HepG2 (cell line): ENCODE measurements at regions not wholly inside any gene's neighbourhood (a gene's known extent, or its start where the extent isn't known, plus 50 kb on each side); places are given as distances from the start of the nearest gene placed in this dataset.

ENCODE experiments used
- ATAC-seq: fragments of 200-7000 bp; cut with Tn5 transposase; 3 replicates; pipeline ENCODE4 v1.9.1; 2020; ENCODE audit warnings: mild to moderate bottlenecking, moderate library complexity
- BruUV-seq: library from RNA; stranded (reverse); fragments of 400-500 nt; replicated peaks from 2 replicates; lab custom pipeline; 2021; lab: Mats Ljungman, UMichigan
- CTCF ChIA-PET: fragments of 300-600 bp; formaldehyde crosslinking; extraction: SDS; loops from one replicate; lab custom pipeline; 2021; ENCODE audit warnings: low total read pairs, inconsistent platforms, low intra/inter-chr PET ratio; lab: Yijun Ruan, JAX
- POLR2A ChIA-PET: fragments of 350-600 bp; sonication (Branson Sonifier 250); formaldehyde crosslinking; loops from one replicate; lab custom pipeline; 2020; ENCODE audit warnings: antibody characterized with exemption, inconsistent platforms; lab: Yijun Ruan, JAX
- DNase-seq: peaks from one replicate; pipeline ENCODE4 v3.0.0-alpha.2; 2015; ENCODE audit warnings: low spot score
- FAIRE-seq: peaks from 3 replicates; lab custom pipeline; 2011; peaks lifted over from hg19 to GRCh38; lab: Jason Lieb, UNC
- H2AFZ ChIP-seq: one replicate; pipeline ENCODE4 v1.6.1; 2011; ENCODE audit warnings: low read length, inconsistent platforms
- H3K27ac ChIP-seq: fragments of 300-600 bp; 3 replicates; pipeline ENCODE4 v1.8.0; 2011; ENCODE audit warnings: mixed run types, mild to moderate bottlenecking, mixed read lengths, low read length, inconsistent platforms; ENCODE audit not compliant: insufficient read depth; ENCODE audit errors: extremely low read length
- H3K27me3 ChIP-seq, 2 experiments: fragments of 200-600 bp in 1 of 2; 2 replicates in 1 of 2; 3 replicates in 1 of 2; pipeline versions ENCODE4 v1.6.0 to v1.8.0; 2011; ENCODE audit warnings: low read length in 2 of 2, mild to moderate bottlenecking in 2 of 2, moderate library complexity in 2 of 2, inconsistent platforms in 1 of 2; ENCODE audit not compliant: insufficient read depth in 2 of 2, control insufficient read depth in 1 of 2
- H3K36me3 ChIP-seq, 2 experiments: fragments of 200-600 bp in 1 of 2; replicated peaks in 1 of 2; 2 replicates in 1 of 2; 3 replicates in 1 of 2; pipeline versions ENCODE4 v1.5.1 to v1.8.0; 2011; ENCODE audit warnings: low read length in 2 of 2, inconsistent platforms in 1 of 2; ENCODE audit not compliant: insufficient read depth in 2 of 2, control insufficient read depth in 1 of 2
- H3K4me1 ChIP-seq: 2 replicates; pipeline ENCODE4 v1.5.1; 2012; ENCODE audit warnings: low read length, inconsistent platforms; ENCODE audit not compliant: insufficient read depth
- H3K4me2 ChIP-seq: 2 replicates; pipeline ENCODE4 v1.6.0; 2011; ENCODE audit warnings: low read depth, low read length, inconsistent platforms
- H3K4me3 ChIP-seq, 3 experiments: fragments of 200-600 bp in 1 of 3; sonication (generic), shearing (Covaris generic) in 1 of 3; replicated peaks in 1 of 3; 2 replicates each; pipeline ENCODE4 v1.5.1; 2011 to 2016; ENCODE audit warnings: low read length in 3 of 3, inconsistent platforms in 2 of 3, low read depth in 2 of 3, mild to moderate bottlenecking in 2 of 3, control low read depth in 1 of 3, mixed read lengths in 1 of 3; ENCODE audit not compliant: insufficient read depth in 1 of 3
- H3K79me2 ChIP-seq: one replicate; pipeline ENCODE4 v1.6.1; 2011; ENCODE audit warnings: low read length, inconsistent platforms; ENCODE audit not compliant: insufficient read depth
- H3K9ac ChIP-seq: 2 replicates; pipeline ENCODE4 v1.6.0; 2011; ENCODE audit warnings: mild to moderate bottlenecking, low read depth, low read length, inconsistent platforms; ENCODE audit not compliant: insufficient read depth
- H3K9me3 ChIP-seq: 2 replicates; pipeline ENCODE4 v1.5.1; 2012; ENCODE audit warnings: mild to moderate bottlenecking, low read length
- H4K20me1 ChIP-seq: 2 replicates; pipeline ENCODE4 v1.6.0; 2011; ENCODE audit warnings: inconsistent platforms, mild to moderate bottlenecking, low read length, moderate library complexity; ENCODE audit not compliant: insufficient read depth
- ARNTL ChIP-seq: sonication (generic); formaldehyde crosslinking; IDR thresholded peaks from 2 replicates; pipeline ENCODE4 v1.4.0; 2020; ENCODE audit warnings: mild to moderate bottlenecking, missing genetic modification reagents
- ATF6 ChIP-seq: sonication (generic); formaldehyde crosslinking; conservative IDR thresholded peaks from 2 replicates; pipeline ENCODE4 v1.4.0; 2020; ENCODE audit warnings: missing genetic modification reagents
- KAT7 ChIP-seq: IDR thresholded peaks from 2 replicates; pipeline ENCODE4 v1.6.1; 2018; ENCODE audit warnings: borderline replicate concordance, missing compliant biosample characterization
- KDM6A ChIP-seq: IDR thresholded peaks from 2 replicates; pipeline ENCODE4 v1.6.1; 2016; ENCODE audit warnings: low read depth
- PPARG ChIP-seq: conservative IDR thresholded peaks from 2 replicates; pipeline ENCODE4 v1.6.1; 2016; ENCODE audit warnings: missing biosample characterization, missing genetic modification reagents
- RNF2 ChIP-seq: fragments of 450-650 bp; conservative IDR thresholded peaks from 2 replicates; pipeline ENCODE4 v1.6.1; 2016; ENCODE audit warnings: low read depth
- ZNF503 ChIP-seq: sonication (generic); formaldehyde crosslinking; IDR thresholded peaks from 2 replicates; pipeline ENCODE4 v1.4.0; 2020; ENCODE audit warnings: missing genetic modification reagents
- ZSCAN25 ChIP-seq: sonication (generic); formaldehyde crosslinking; IDR thresholded peaks from 2 replicates; pipeline ENCODE4 v1.8.0; 2022; ENCODE audit warnings: mild to moderate bottlenecking, missing genetic modification reagents
- WGBS: methylation state at CpG from one replicate; pipeline ENCODE4 v1.1.6; 2017; ENCODE audit warnings: low lambda C conversion rate; 5-methylcytosine and 5-hydroxymethylcytosine counted together
- in situ Hi-C: cut with HindIII; loops from 2 replicates; pipeline ENCODE4 v1.10.0; 2017; ENCODE audit warnings: low pct_unique_long_range_greater_than_20kb; ENCODE audit not compliant: extremely low pct_ligation_motif_present
- intact Hi-C: fragments of 100-400 bp; cut with micrococcal nuclease; formaldehyde crosslinking; loops from one replicate; pipeline ENCODE4 v1.10.0; 2022; ENCODE audit not compliant: unreplicated experiment

GRCh38 chr20:39954621-39955020, 734.4 kb downstream of the MAFB start:
- DNase-seq (no peak), ATAC-seq (no peak), FAIRE-seq (no peak)
- ChIA-PET POLR2A (no interaction called here), CTCF (no interaction called here)
- H3K4me3 ChIP-seq = no peak overlapping the region
- WGBS = 1% methylated on average over 2 of the region's 2 CpGs
- no peak overlapping the region for H3K9ac ChIP-seq
- H3K79me2 ChIP-seq = no peaks in the 10 kb centered on the region
- no peaks in the 10 kb centered on the region for H4K20me1 ChIP-seq
- no peaks in the 10 kb centered on the region for H3K4me1 ChIP-seq
- H3K4me2 ChIP-seq = no peak overlapping the region
- H3K36me3 ChIP-seq = no peaks in the 10 kb centered on the region
- no peak overlapping the region for H2AFZ ChIP-seq
- no TSS peak for BruUV-seq
- in situ Hi-C loops = no loop called here
- intact Hi-C loops = no loop called here
- H3K27ac ChIP-seq = no peak overlapping the region
- H3K27me3 ChIP-seq = no peaks in the 10 kb centered on the region
- no peak for TF ChIP-seq RNF2
- no peak for TF ChIP-seq ZSCAN25 (CRISPR knock-in tag)
- TF ChIP-seq ATF6 = no peak
- TF ChIP-seq ZNF503 = no peak
- TF ChIP-seq PPARG = no peak
- TF ChIP-seq KDM6A = no peak
- TF ChIP-seq ARNTL = no peak
- TF ChIP-seq KAT7 (CRISPR knock-in tag) = no peak
- H3K9me3 ChIP-seq = peaks cover 95% of the 10 kb centered on the region
